SH-SY5Y (cell line): ENCODE measurements at regions not wholly inside any gene's neighbourhood (a gene's known extent, or its start where the extent isn't known, plus 50 kb on each side); places are given as distances from the start of the nearest gene placed in this dataset.

Source experiments
- GATA2 ChIP-seq: IDR thresholded peaks from 2 replicates; pipeline ENCODE4 v1.6.1; 2011; ENCODE audit warnings: mild to moderate bottlenecking, low read depth, low read length
- GATA3 ChIP-seq: IDR thresholded peaks from 2 replicates; pipeline ENCODE4 v1.6.1; 2011; ENCODE audit warnings: low read depth, mild to moderate bottlenecking, low read length, moderate library complexity

DNA sequence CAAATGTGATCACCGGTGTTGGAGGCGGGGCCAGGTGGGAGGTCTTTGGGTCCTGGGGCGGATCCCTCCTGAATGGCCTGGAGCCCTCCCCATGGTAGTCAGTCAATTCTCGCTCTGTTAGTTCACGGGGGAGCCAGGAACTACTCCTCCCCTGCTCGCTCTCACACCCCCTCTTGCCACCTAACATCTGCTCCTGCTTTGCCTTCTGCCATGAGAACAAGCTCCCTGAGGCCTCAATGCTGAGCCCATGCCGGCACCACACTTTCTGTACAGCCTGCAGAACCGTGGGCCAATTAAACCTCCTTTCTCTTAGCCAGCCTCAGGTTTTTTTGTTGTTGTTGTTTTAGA is 135.7 kb downstream of the SHANK2 start:
- TF ChIP-seq GATA2 (no peak), GATA3 (no peak)
